Glomerular visceral epithelial cell (primary cell): ENCODE measurements at regions not wholly inside any gene's neighbourhood (a gene's known extent, or its start where the extent isn't known, plus 50 kb on each side); places are given as distances from the start of the nearest gene placed in this dataset.

Experiments
- DNase-seq: peaks from one replicate; pipeline ENCODE4 v3.0.0-alpha.2; 2016; ENCODE audit errors: extremely low spot score

DNA sequence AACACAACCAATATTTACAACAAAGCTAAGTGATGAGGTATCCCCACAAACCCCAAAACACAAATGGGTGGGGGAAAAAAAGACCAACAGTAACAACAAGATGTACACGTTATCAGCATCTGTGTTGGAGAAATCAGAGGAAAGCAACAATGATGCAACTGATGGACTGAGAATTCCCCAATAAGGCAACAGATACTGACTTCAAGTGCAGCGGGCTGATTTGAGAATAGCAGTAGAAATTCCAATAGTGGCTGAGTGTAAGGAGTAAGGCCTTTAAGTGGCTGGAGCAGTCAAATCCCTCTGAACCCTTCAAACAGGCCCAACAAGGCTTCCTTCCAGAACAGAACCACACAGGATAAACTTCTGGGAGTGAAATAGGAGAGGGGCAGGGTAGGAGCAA, 97.6 kb downstream of the TM2D1 start:
- DNase-seq: no peak

DNA sequence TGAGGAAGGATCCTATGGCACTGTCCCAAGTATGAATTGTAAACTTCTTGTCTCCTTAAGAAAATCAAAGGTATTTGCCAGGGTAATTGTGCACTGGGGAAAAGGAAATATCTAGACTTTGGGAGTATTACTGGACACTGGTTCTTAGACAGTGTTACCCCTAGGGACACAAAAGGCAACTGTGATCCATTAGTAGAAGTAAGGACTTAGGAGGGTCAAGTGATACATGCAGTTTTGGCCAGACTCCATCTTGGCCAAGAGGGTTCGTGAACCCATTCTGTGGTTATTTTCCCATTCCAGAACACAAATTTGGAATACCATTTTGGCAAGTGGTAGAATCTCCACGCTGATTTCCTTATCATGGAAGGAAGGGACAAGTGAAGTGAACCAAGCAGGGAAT, 98.1 kb downstream of the TM2D1 start:
- no peak for DNase-seq

DNA sequence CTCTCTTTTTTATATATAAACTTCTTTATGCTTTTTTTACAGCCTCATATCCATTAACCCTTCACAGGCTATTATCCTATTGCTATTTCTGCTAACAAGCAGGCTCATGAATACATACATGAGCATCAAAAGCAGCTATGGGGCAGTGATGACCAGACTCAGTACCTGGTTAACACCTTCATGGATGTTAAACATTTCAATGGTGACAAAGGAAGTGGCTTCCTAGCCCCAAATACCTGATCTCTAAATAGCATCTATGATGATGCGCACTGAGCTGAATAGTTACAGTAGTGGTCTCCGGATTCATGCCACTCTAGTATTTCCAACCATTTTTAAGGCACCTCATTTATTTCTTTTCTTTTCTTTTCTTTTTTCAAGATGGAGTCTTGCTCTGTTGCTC, 101.1 kb downstream of the TM2D1 start:
- DNase-seq: no peak

DNA sequence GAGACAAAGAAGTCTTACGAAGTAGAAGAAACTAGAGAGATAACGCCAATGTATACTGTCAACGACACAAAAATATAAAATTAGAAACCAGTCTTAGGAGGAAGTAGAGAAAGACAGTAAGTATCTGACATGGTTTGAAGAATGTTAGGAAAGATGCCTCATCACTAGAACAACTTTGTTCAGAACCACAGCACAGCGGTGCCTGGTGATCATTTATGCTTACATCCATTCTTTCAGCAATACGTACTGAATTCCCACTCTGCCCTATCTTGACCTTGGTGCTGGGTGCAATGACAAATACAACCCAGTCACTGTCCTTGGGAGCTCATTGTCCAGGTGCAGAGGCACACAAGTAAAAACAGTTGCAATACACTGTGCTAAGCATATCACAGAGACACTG, 104.4 kb downstream of the TM2D1 start:
- DNase-seq: no peak

DNA sequence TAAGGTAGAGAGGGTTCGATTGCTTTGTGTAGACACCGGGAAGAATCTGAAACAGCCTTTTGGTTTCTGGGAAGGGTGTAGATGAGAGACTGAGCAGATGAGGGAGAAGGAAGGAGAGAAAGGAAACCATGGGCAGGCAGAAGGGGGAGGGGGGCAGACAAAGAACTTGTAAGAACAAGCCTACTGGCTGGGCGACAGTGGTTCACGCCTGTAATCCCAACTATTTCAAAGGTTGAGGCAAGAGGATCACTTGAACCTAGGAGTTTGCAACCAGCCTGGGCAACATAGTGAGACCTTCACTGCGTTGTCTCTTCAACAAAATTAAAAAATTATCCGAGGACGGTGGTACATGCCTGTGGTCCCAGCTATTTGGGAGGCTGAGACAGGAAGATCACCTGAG, 106.2 kb downstream of the TM2D1 start:
- no peak for DNase-seq

DNA sequence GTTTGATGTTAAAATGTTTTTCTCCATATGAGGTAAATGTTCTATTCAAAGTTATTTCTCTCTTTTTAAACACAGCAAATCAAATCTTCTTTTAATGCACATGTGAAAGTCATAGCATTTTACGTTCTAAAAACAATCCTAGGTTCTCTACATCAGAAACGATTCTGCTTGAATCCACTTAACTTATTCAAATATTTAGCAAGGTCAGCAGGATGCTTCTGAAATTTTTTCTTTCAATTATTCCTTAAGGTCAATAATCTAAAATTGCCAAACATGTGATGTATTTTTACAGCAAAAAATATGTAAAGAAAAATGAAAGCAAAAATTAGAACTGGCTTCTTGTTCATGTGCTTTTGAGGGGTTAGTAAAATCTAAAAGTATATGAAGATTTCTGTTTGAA, 106.7 kb downstream of the TM2D1 start:
- no peak for DNase-seq

DNA sequence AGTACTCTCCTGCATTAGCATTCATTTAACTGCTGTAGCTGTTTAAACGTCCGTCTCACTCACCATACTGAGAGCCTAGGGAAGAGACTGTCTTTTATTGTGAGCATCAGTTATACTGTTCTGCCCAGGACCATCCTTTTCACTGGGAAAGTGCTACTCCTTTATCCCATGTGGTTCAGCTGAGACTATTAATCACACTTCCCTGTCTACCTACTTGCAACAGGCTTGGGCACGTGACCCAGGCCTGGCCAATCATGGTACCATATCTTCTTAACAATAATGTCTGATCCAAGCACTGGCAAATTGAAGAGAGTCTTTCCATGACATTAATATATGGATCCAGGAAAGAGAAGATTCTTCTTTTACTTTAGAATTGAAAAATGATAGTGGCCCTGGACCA, 108.1 kb downstream of the TM2D1 start:
- no peak for DNase-seq

DNA sequence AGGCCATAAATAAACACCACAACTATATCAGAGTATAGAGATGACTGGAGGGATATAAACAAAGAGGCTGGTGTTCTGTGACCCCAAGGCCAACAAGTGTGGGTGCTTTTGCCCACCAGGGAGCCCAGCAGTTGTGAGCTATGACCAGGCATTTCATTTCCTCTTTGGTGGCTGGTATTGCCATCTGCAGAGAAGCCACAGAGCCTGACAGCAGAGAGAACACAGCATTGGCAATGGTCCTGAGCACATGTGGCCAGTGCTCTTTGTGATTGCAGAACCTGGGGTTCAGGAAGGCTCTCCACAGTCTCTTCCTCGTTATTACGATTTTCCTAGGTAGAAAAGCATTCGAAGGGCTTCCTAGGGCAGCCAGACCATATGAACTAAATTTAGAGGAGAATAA, 112.3 kb downstream of the TM2D1 start:
- DNase-seq: no peak

DNA sequence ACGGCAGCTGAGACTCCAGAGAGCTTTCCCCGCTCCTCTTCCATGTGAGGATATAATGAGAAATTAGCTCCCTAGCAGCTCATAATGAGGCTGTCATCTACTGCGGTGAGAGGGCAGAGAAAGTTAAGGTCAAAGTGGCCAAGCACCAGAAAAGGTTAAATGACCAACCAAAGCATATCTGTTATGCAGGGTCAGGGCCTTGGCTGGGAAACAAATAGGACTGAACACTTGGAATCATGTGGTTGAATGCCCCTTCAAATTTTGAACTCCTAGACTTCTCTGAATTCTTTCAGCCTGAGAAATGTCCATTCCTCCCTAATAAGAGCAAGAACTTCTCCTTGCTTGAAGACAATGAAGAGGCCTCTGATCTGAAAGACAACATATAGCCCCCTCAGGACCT, 115.9 kb downstream of the TM2D1 start:
- no peak for DNase-seq

DNA sequence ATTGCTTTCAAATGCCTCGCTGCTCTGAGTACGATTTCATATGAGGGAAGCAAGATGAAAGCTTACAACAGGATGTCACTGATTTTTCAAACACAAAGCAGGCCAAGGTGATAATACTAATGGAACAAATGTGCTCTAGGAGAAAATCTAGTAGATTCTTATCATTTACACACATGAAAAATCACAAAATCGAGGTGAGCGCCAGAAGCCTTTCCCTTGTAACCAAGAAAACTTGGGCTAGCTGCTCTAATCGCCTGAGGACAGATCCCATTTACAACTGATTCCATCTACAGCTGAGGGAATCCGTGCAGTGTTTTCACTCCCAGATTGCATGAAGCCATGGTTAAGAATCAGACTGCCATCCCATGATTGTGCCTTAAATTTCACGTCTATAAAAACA, 117.5 kb downstream of the TM2D1 start:
- no peak for DNase-seq

DNA sequence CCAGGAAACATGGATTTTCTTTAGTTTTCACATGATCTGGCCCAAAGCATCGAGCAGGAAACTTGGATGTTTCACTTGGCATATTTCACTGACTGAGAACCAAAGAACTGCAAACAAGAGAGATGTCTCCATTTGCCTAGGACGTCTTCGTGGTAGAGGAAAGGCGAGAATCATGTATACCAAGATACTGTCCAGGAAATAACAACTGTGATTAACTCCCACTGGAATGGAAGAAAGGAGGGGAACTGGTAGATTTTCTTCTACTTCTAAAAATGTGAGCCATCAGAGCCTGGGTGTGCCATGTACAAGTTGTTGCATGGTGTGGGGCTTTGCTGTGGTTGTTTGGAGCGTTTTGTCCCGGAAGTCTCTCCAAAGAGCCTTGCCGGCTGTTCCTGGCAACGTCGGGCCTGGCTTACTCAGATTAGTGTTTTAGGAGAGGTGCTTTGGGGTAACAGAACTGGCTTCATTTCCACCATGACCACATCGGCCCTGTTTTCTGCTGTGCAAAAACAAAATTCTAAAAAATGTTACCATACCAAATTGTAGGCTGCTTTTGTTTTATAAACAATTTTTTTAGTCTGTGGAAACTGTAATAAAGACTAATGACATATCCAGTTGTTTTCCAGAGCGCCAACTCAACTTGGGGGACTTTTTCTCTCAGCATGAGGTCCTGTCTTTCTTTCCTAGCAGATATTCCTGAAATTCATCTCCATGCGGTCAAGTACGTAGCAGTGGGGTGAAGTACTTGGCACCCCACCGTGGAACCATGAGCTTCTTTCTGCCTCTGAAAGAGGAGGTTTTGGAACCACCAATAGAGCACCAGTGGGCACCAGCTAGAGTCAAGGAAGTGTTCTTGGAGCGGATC, 118.3 kb downstream of the TM2D1 start:
- DNase-seq: no peak

DNA sequence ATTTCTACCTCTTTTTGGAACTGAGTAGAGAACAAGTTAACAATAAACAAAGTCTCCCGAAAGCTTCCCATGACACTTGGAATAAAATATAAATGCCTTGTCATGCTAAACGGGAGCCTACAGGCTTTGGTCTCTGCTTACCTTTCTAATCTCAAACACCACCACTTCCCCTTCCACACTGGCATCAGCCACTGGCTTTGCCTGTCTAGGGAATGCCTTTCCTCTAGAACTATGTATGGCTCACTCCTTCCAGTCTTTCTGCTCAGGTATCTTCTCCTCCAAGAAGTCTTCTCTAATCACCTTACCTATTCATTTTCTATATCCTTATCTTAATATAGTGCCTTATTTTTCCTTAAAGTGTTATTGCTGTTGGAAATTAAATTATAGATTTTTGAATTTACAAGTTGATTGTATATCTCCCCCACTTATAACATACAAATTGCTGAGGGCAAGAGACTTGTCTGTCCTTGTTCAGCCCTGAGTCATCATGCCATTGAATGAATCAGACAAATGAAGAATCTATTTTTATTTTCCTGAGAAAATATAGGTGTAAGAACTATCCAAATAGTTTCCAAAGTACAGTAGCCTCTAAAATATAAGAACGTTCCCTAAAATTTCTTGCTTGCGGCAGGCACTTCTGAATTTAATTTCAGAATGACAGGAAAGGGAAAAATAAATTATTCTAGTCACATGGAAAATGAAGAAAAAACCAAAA, 119.2 kb downstream of the TM2D1 start:
- no peak for DNase-seq

DNA sequence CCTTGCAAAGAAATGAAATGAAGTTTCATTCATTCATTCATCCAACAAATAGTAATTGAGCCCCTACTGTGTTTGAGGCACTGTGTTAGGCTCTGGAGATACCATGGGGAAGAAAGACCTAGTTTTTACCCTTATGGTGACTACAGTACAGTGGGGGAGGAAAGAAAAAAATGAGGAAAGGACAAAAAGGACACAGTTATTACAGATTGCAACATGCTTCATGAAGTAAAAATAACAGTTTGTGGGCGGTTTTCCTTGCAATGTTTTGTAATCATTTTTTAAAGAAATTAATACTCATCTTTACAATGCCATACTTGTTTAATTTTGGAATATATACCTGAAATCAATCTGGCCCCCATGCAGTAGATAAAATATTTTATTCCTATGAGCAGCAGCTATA, 120.3 kb downstream of the TM2D1 start:
- no peak for DNase-seq

DNA sequence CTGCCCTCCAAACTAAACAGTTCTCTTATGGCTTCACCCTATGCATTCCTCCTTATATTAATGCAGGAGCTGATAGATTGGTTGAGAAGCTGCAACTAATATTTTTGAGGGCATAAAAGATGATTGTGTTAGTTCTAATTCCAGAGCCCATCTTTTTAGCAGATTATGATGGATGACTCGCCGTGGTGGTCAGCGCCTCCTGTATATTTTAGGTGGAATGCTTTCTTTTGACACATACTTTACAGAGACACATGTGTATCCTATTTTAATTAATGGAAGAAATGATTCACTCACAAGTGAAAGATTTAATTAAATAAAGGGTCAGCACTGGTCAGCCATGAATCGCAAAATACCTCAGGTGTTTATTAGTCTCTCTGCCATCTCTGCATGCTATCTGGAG, 120.7 kb downstream of the TM2D1 start:
- DNase-seq: no peak

DNA sequence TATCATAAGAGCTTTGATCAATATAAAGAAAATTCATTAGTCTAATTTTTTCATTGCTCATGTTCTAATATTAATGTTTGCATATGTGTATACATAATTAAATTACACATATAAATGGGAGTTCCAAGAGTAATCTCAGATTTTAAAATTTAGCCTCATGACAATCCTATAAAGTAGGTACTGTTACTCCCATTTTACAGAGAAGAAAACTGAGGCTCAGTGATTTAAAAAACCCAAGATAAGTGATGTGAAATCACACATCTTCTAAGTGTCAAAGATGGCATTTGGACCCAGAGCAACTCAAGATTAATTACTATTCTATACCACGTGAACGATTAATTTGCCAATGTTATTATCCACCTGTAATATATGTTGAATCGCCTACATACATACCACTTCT, 122.3 kb downstream of the TM2D1 start:
- DNase-seq: no peak

DNA sequence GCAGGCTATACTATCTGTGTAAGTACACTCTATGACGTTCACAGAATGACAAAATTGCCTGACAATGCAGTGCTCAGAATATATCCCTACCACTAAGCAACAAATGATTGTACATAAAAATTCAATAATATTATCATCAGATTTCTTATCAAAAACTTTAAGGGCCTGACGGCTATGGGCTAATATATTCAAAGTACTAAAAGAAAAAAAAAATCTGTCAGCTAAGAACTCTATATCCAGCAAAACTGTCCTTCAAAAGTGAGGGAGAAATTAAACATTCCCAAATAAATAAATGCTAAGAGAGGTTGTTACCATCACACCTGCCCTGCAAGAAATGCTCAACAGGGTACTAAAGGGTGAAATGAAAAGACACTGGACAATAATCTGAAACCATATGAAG, 127.3 kb downstream of the TM2D1 start:
- DNase-seq: no peak

DNA sequence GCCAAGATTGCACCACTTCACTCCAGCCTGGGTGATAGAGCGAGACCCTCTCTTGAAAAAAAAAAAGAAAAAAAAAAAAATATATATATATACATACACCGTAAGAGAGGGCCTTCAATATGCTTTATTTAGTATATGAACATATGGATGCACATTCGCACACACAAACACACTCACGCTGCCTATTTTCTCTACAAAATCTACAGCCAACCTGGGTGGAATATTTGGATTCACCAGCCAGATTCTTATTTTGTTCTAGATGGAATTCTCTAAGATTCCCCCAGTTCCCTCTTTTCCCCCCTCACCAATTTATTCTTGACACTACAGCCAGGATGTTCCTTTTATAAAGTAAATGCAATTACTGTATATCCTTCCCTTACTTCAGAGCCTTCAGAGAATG, 131.6 kb downstream of the TM2D1 start:
- DNase-seq: no peak

DNA sequence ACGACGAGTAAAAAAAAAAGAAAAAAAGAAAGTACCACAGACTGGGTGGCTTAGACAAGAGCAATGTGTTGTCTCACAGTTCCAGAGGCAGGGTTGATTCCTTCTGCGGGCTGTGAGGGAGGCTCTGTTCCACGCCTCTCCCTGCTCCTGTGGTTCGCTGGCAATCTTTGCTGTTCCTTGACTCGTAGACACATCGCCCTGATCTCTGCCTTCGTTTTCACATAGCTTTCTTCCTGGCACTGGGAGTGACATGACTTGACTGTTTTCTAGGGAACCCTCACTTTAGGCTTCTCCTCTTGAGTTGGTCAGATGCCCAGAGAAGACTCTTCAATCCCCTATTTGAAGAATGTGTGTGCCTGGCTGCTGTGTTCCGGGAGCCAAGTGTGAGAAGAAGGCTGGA, 133.6 kb downstream of the TM2D1 start:
- no peak for DNase-seq

DNA sequence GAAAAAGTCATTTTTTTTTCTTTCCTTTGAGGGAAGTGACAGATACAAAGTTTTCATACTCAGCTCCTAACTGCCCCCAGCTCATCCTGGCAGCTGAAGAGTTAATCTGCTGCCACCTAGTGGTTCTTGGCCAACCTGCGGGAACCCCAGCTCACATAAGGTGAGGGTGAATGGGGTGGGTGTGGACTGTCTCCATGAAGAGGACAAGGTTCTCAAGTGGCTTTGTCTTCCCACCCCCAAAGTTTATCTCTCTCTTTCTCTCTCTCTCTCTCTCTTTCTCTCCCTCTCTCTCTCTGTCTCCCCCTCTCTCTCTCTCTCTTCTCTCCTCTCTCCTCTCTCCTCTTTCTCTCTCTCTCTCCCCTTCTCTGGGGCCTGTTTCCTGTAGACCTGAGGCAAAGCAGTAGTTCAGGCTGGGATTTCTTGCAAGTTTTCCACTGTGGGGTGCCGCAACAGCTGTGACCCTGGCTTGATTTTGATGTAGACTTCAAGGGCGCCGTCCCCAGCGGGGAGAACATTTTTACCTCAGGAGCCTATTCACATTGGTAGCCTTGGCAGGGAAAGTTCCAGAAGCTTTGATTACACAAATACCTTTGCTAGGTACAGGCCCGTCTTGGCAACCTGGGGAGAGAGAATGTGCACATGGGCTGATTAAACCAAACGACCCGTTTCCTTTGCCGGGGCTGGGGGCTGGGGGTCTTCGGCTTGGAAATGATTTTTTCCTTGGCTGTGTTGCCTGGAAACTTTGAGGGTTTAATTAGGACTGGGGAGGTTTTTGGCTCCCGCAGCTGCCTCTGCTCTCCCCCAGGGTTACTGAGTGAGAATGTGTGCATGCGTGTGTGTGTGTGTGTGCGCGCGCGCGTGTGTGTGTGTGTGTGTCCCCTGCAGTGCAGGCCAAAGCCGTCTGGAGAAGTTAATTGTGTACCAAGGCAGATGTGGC, 135.9 kb downstream of the TM2D1 start:
- peak; percentile 56 for DNase-seq

DNA sequence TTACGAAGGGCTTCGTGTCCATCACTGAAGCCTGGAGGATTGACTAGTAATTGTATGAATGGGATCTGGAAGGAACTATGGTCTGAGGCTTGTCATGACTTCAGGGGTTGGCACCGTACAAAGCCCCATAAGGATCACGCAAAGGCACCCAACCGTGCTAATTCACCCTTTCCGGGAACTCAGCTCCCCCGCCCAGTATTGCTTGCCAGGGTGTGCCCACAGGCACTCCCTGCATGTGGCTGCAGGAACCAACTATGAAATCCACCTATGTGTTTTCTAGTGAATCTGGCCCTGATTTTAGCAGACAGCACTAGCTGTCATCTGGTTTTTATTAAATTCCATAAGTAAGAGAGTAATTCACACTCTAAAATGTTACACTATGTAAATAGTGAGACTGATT, 139.2 kb downstream of the TM2D1 start:
- DNase-seq: peak; percentile 21

DNA sequence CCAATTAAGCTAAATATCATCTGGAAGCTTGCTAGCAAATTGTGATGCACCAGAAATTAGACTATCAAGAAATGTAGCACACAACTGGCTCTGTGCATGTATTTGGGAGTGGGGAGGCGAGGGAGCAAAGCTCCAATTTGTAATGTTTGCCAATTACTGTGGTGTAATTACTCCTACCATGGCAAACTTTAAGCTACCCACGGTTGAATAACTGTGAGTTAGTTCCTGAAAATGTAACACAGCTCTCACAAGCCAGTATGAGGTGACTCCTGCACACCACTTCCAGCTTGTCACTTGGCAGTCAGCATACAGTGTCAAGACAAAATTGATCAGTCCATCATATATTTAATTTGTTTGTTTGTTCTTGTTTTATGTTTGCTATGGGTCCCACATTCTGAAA, 141.2 kb downstream of the TM2D1 start:
- DNase-seq: no peak

DNA sequence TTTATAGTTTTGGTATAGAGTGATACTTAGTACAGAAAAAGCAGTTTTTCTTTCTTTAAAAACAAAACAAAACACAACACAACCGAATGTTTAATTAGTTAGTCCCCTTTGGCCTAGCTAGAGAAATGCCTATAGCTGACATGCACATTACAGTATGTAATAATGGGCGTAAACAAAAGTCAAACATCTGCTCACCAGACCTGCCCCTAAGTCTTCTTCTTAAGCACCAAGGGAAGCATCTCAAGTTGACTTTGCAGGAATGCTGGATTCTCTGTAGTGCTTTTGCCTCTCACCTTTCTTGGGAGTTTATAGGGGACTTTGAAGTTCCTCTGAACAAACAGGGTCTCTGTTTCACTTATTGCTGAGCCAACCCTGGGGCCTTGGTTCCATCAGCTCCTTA, 143.7 kb downstream of the TM2D1 start:
- no peak for DNase-seq
